ENCODE measurements at regions not wholly inside any gene's neighbourhood (a gene's known extent, or its start where the extent isn't known, plus 50 kb on each side); places are given as distances from the start of the nearest gene placed in this dataset.

- Histone ChIP-seq H3K36me3 (ENCODE audit: low read length) (no peaks in the 10 kb centered on the region), H3K4me3 (ENCODE audit: insufficient read depth, low read length, poor library complexity, severe bottlenecking) (no peak overlapping the region), H3K27ac (ENCODE audit: low read depth, low read length) (no peak overlapping the region), H4K20me1 (ENCODE audit: low read depth, low read length) (no peaks in the 10 kb centered on the region), H3F3A (ENCODE audit: insufficient read depth) (no peaks in the 10 kb centered on the region), H3K9me3 (ENCODE audit: insufficient read depth, low read length) (no peaks in the 10 kb centered on the region), H2AFZ (ENCODE audit: low read depth, low read length, severe bottlenecking) (no peak overlapping the region), H3K9ac (ENCODE audit: low read length) (no peak overlapping the region), H3K4me2 (ENCODE audit: low read depth, low read length, poor library complexity, severe bottlenecking) (no peak overlapping the region), H3K79me2 (ENCODE audit: insufficient read depth, low read length) (no peaks in the 10 kb centered on the region), H3K27me3 (ENCODE audit: low read length) (no peaks in the 10 kb centered on the region), H3K9me2 (replicated peaks; ENCODE audit: insufficient read depth, low read length) (no peaks in the 10 kb centered on the region)
- TF ChIP-seq CTCF (IDR thresholded peaks at IDR 0.05; ENCODE audit: insufficient read depth, low read length, poor library complexity, severe bottlenecking) (no peak), EZH2phosphoT487 (conservative IDR thresholded peaks at IDR 0.05; ENCODE audit: low read length) (no peak)
These were observed 595.0 kb downstream of the GLUD2 start for GRCh38 chrX:121642415-121642814.

GRCh38 chrX:121649417-121649816, 602.0 kb downstream of the GLUD2 start:
- Histone ChIP-seq H3K4me3 (ENCODE audit: insufficient read depth, low read length, poor library complexity, severe bottlenecking) (no peak overlapping the region), H3K27me3 (ENCODE audit: low read length) (no peaks in the 10 kb centered on the region), H4K20me1 (ENCODE audit: low read depth, low read length) (no peaks in the 10 kb centered on the region), H3K27ac (ENCODE audit: low read depth, low read length) (no peak overlapping the region), H3K79me2 (ENCODE audit: insufficient read depth, low read length) (no peaks in the 10 kb centered on the region), H3K9me2 (replicated peaks; ENCODE audit: insufficient read depth, low read length) (no peaks in the 10 kb centered on the region), H3K9ac (ENCODE audit: low read length) (no peak overlapping the region), H2AFZ (ENCODE audit: low read depth, low read length, severe bottlenecking) (no peak overlapping the region), H3K36me3 (ENCODE audit: low read length) (no peaks in the 10 kb centered on the region), H3F3A (ENCODE audit: insufficient read depth) (no peaks in the 10 kb centered on the region), H3K4me2 (ENCODE audit: low read depth, low read length, poor library complexity, severe bottlenecking) (no peak overlapping the region), H3K9me3 (ENCODE audit: insufficient read depth, low read length) (no peaks in the 10 kb centered on the region)
- TF ChIP-seq EZH2phosphoT487 (conservative IDR thresholded peaks at IDR 0.05; ENCODE audit: low read length) (no peak), CTCF (IDR thresholded peaks at IDR 0.05; ENCODE audit: insufficient read depth, low read length, poor library complexity, severe bottlenecking) (no peak)

GRCh38 chrX:121655276-121655675, 607.9 kb downstream of the GLUD2 start:
- Histone ChIP-seq H3K79me2 (ENCODE audit: insufficient read depth, low read length) (no peaks in the 10 kb centered on the region), H4K20me1 (ENCODE audit: low read depth, low read length) (no peaks in the 10 kb centered on the region), H3K27ac (ENCODE audit: low read depth, low read length) (no peak overlapping the region), H3K9me2 (replicated peaks; ENCODE audit: insufficient read depth, low read length) (no peaks in the 10 kb centered on the region), H3K36me3 (ENCODE audit: low read length) (no peaks in the 10 kb centered on the region), H3F3A (ENCODE audit: insufficient read depth) (no peaks in the 10 kb centered on the region), H2AFZ (ENCODE audit: low read depth, low read length, severe bottlenecking) (no peak overlapping the region), H3K4me3 (ENCODE audit: insufficient read depth, low read length, poor library complexity, severe bottlenecking) (no peak overlapping the region), H3K4me2 (ENCODE audit: low read depth, low read length, poor library complexity, severe bottlenecking) (no peak overlapping the region), H3K27me3 (ENCODE audit: low read length) (no peaks in the 10 kb centered on the region), H3K9ac (ENCODE audit: low read length) (no peak overlapping the region), H3K9me3 (ENCODE audit: insufficient read depth, low read length) (no peaks in the 10 kb centered on the region)
- TF ChIP-seq EZH2phosphoT487 (conservative IDR thresholded peaks at IDR 0.05; ENCODE audit: low read length) (no peak), CTCF (IDR thresholded peaks at IDR 0.05; ENCODE audit: insufficient read depth, low read length, poor library complexity, severe bottlenecking) (no peak)
